GM23338 (cell line): ENCODE measurements at regions not wholly inside any gene's neighbourhood (a gene's known extent, or its start where the extent isn't known, plus 50 kb on each side); places are given as distances from the start of the nearest gene placed in this dataset.

ENCODE experiments used
- ATAC-seq: fragments of 200-7000 bp; cut with Tn5 transposase; 3 replicates; pipeline ENCODE4 v1.9.1; 2020
- DNase-seq: peaks from one replicate; pipeline ENCODE4 v3.0.0-alpha.2; 2015; ENCODE audit warnings: low spot score
- H2AFZ ChIP-seq: fragments of 200-600 bp; sonication (generic); 2 replicates; pipeline ENCODE4 v1.8.0; 2016; ENCODE audit warnings: antibody characterized with exemption, mild to moderate bottlenecking, moderate library complexity
- H3F3A ChIP-seq: fragments of 200-600 bp; sonication (generic); replicated peaks from 2 replicates; pipeline ENCODE4 v1.8.0; 2017; ENCODE audit warnings: antibody characterized with exemption, mixed run types, low read depth
- H3K27ac ChIP-seq: fragments of 200-600 bp; sonication (generic); 2 replicates; pipeline ENCODE4 v1.6.1; 2016; ENCODE audit warnings: low read depth
- H3K27me3 ChIP-seq: fragments of 200-600 bp; sonication (generic); 2 replicates; pipeline ENCODE4 v1.8.0; 2016; ENCODE audit warnings: mild to moderate bottlenecking, mixed run types, moderate library complexity; ENCODE audit not compliant: insufficient read depth
- H3K36me3 ChIP-seq: fragments of 200-600 bp; sonication (generic); 2 replicates; pipeline ENCODE4 v1.8.0; 2016; ENCODE audit warnings: mild to moderate bottlenecking; ENCODE audit not compliant: insufficient read depth
- H3K4me1 ChIP-seq: fragments of 200-600 bp; sonication (generic); 2 replicates; pipeline ENCODE4 v1.8.0; 2016; ENCODE audit warnings: mild to moderate bottlenecking, moderate library complexity; ENCODE audit not compliant: insufficient read depth
- H3K4me2 ChIP-seq: fragments of 200-600 bp; sonication (generic); 2 replicates; pipeline ENCODE4 v1.7.1; 2017; ENCODE audit warnings: mixed run types
- H3K4me3 ChIP-seq: fragments of 200-600 bp; sonication (generic); 2 replicates; pipeline ENCODE4 v1.6.1; 2016; ENCODE audit warnings: mixed run types
- H3K79me2 ChIP-seq: fragments of 200-600 bp; sonication (generic); replicated peaks from 2 replicates; pipeline ENCODE4 v1.8.0; 2017; ENCODE audit warnings: mild to moderate bottlenecking; ENCODE audit not compliant: insufficient read depth
- H3K9me2 ChIP-seq: fragments of 200-600 bp; sonication (generic); 2 replicates; pipeline ENCODE4 v1.8.0; 2017; ENCODE audit not compliant: insufficient read depth
- H4K20me1 ChIP-seq: fragments of 200-600 bp; sonication (generic); replicated peaks from 2 replicates; pipeline ENCODE4 v1.8.0; 2017; ENCODE audit warnings: mild to moderate bottlenecking; ENCODE audit not compliant: insufficient read depth
- H3K27ac Mint-ChIP-seq: 2 replicates; pipeline ENCODE4 v1.8.0; 2020; ENCODE audit warnings: inconsistent platforms, mild to moderate bottlenecking, moderate library complexity, mixed read lengths
- H3K27me3 Mint-ChIP-seq: 3 replicates; pipeline ENCODE4 v1.8.0; 2022; ENCODE audit warnings: low read depth, mild to moderate bottlenecking, moderate library complexity, mixed read lengths, inconsistent platforms; ENCODE audit not compliant: insufficient read depth, poor library complexity
- H3K36me3 Mint-ChIP-seq: 3 replicates; pipeline ENCODE4 v1.8.0; 2021; ENCODE audit warnings: low read depth, mild to moderate bottlenecking, inconsistent platforms, moderate library complexity, mixed read lengths
- H3K4me1 Mint-ChIP-seq: 3 replicates; pipeline ENCODE4 v1.8.0; 2020; ENCODE audit warnings: mild to moderate bottlenecking, inconsistent platforms, mixed read lengths
- H3K4me3 Mint-ChIP-seq: 3 replicates; pipeline ENCODE4 v1.8.0; 2021; ENCODE audit warnings: moderate library complexity, mild to moderate bottlenecking, inconsistent platforms, mixed read lengths
- H3K9me3 Mint-ChIP-seq: 3 replicates; pipeline ENCODE4 v1.8.0; 2020; ENCODE audit warnings: moderate library complexity, mild to moderate bottlenecking, inconsistent platforms, mixed read lengths
- CREB1 ChIP-seq: fragments of 250-450 bp; sonication (Bioruptor Pico); IDR thresholded peaks from 2 replicates; pipeline ENCODE4 v1.5.0; 2020; ENCODE audit warnings: low read depth, mild to moderate bottlenecking, moderate library complexity
- CTCF ChIP-seq, 2 experiments: fragments of 200-600 bp in 1 of 2; sonication (generic) in 1 of 2; conservative IDR thresholded peaks; 2 replicates each; pipeline versions ENCODE4 v1.5.1 to v1.6.1; 2016 to 2017; ENCODE audit warnings: antibody characterized with exemption in 2 of 2, low read depth in 2 of 2, mild to moderate bottlenecking in 2 of 2, moderate library complexity in 1 of 2
- ETS1 ChIP-seq: IDR thresholded peaks from 2 replicates; pipeline ENCODE4 v1.6.1; 2016; ENCODE audit warnings: antibody characterized with exemption
- EZH2 ChIP-seq: fragments of 200-600 bp; sonication (generic); IDR thresholded peaks from one replicate; pipeline ENCODE4 v1.8.0; 2017; ENCODE audit warnings: antibody characterized with exemption, mild to moderate bottlenecking, low read depth; ENCODE audit not compliant: unreplicated experiment
- EZH2phosphoT487 ChIP-seq: fragments of 200-600 bp; sonication (generic); IDR thresholded peaks from one replicate; pipeline ENCODE4 v1.8.1; 2018; ENCODE audit warnings: antibody characterized with exemption; ENCODE audit not compliant: unreplicated experiment
- JUNB ChIP-seq: IDR thresholded peaks from one replicate; pipeline ENCODE4 v1.6.1; 2016; ENCODE audit warnings: antibody characterized with exemption; ENCODE audit not compliant: unreplicated experiment
- NANOG ChIP-seq: IDR thresholded peaks from 2 replicates; pipeline ENCODE4 v1.6.1; 2016; ENCODE audit warnings: antibody characterized with exemption, borderline replicate concordance
- POLR2AphosphoS5 ChIP-seq: IDR thresholded peaks from 2 replicates; pipeline ENCODE4 v1.6.1; 2016; ENCODE audit warnings: antibody characterized with exemption, low read depth
- STAT1 ChIP-seq: IDR thresholded peaks from one replicate; pipeline ENCODE4 v1.6.1; 2016; ENCODE audit warnings: antibody characterized with exemption; ENCODE audit not compliant: unreplicated experiment
- ZNF114 ChIP-seq: fragments of 250-450 bp; sonication (Bioruptor Pico); IDR thresholded peaks from 2 replicates; pipeline ENCODE4 v1.5.0; 2020; ENCODE audit warnings: mild to moderate bottlenecking, moderate library complexity
- ZNF331 ChIP-seq: fragments of 250-450 bp; sonication (Bioruptor Pico); IDR thresholded peaks from 2 replicates; pipeline ENCODE4 v1.5.0; 2020; ENCODE audit warnings: low read depth, mild to moderate bottlenecking, moderate library complexity
- ZNF462 ChIP-seq: fragments of 250-450 bp; sonication (Bioruptor Pico); IDR thresholded peaks from 2 replicates; pipeline ENCODE4 v1.5.0; 2020; ENCODE audit warnings: mild to moderate bottlenecking, moderate library complexity

DNA sequence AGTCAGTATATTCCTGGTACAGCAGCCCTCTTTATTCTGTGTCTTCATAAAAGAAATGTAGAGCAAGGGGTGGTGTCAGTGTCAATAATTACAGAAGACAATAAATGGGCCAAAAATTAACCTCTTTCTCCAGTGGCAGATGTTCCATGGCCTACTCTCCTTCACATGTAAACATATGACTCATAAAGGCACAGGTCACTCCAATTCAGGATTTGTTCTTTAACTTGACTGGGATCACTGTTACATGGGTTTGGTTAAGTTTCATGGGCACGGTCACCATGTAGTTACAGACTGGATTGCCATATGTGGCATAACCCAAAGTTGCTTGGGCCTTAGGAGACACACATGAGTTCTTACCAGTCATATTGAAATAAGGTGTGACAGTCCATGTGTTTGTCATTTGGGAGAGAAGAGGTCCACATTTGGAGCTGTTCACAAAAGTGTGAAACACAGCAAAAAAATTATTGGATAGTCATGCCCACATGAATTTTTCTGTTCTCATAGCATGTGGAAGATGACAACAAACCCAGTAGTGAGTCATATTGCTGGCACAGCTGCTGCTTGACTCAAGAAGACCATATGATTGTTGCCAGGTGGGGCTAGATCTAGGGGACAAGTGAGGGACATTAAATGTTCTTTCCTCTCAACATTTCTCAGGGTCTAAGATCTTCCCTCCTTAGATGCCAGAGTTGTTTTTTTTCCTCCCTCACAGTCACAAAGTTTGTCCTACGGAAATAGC lies 68.1 kb upstream of the HTR2A start (continued):
- TF ChIP-seq EZH2phosphoT487 (no peak), CTCF (conservative IDR thresholded peaks at IDR 0.05; ENCODE audit: low read depth in 2 of 2) (no peak), ETS1 (no peak), ZNF114 (CRISPR knock-in tag) (no peak)

DNA sequence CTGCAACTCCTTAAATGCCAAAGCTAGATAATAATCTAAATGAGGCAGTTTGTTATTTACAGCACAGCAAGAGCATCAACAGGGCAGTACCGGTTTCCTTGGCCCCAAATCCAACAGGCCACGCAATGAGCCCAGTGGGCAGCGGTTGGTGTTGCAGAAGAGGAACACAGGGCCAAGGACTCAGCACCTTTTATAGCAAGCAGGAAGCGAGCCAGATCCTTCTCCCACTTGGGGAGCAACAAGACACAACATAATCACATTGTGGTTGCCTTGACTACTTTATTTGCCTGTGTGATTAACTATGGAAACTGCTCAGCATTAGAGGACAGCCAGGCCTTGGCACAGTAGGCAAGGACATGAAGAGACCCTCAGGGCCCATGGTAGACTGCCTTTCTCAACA lies 67.1 kb upstream of the HTR2A start:
- Mint-ChIP-seq H3K9me3 (no peaks in the 10 kb centered on the region), H3K36me3 (no peaks in the 10 kb centered on the region; the same call in 2 of the 3 replicates), H3K4me3 (no peak overlapping the region), H3K4me1 (no peaks in the 10 kb centered on the region), H3K27me3 (no peaks in the 10 kb centered on the region), H3K27ac (no peak overlapping the region; the same call in 1 of the 2 replicates)
- no peaks in the 10 kb centered on the region for H3K36me3 ChIP-seq
- H3K9me2 ChIP-seq: peaks cover 20% of the 10 kb centered on the region
- no peaks in the 10 kb centered on the region for H3F3A ChIP-seq
- no peak overlapping the region for H3K4me2 ChIP-seq
- DNase-seq (no peak), ATAC-seq (no peak)
- no peak overlapping the region for H3K4me3 ChIP-seq
- H4K20me1 ChIP-seq: no peaks in the 10 kb centered on the region
- no peaks in the 10 kb centered on the region for H3K4me1 ChIP-seq
- H3K27me3 ChIP-seq: no peaks in the 10 kb centered on the region
- no peak overlapping the region for H3K27ac ChIP-seq
- no peaks in the 10 kb centered on the region for H3K79me2 ChIP-seq
- no peak overlapping the region for H2AFZ ChIP-seq
- no peak for TF ChIP-seq CTCF (conservative IDR thresholded peaks at IDR 0.05; ENCODE audit: low read depth in 2 of 2)
- no peak for TF ChIP-seq ZNF114 (CRISPR knock-in tag)
- no peak for TF ChIP-seq JUNB
- TF ChIP-seq ZNF462 (CRISPR knock-in tag): no peak
- TF ChIP-seq POLR2AphosphoS5: no peak
- no peak for TF ChIP-seq ZNF331 (CRISPR knock-in tag)
- TF ChIP-seq STAT1: no peak
- TF ChIP-seq EZH2phosphoT487: no peak
- no peak for TF ChIP-seq NANOG
- no peak for TF ChIP-seq CREB1 (CRISPR knock-in tag)
- TF ChIP-seq EZH2: no peak
- no peak for TF ChIP-seq ETS1
